IMR-90 (cell line): ENCODE measurements at regions not wholly inside any gene's neighbourhood (a gene's known extent, or its start where the extent isn't known, plus 50 kb on each side); places are given as distances from the start of the nearest gene placed in this dataset.

ENCODE experiments used
- ATAC-seq: fragments of 200-7000 bp; cut with Tn5 transposase; 2 replicates; pipeline ENCODE4 v1.9.1; 2020; ENCODE audit warnings: low read depth, mild to moderate bottlenecking, moderate library complexity
- BruUV-seq: library from RNA; stranded (reverse); fragments of 400-500 nt; replicated peaks from 2 replicates; lab custom pipeline; 2021; lab: Mats Ljungman, UMichigan
- CTCF ChIA-PET: fragments of 300-600 bp; formaldehyde crosslinking; extraction: SDS; loops from one replicate; lab custom pipeline; 2021; ENCODE audit warnings: antibody characterized with exemption; lab: Yijun Ruan, JAX
- POLR2A ChIA-PET: fragments of 300-600 bp; sonication (Branson Sonifier 250); formaldehyde crosslinking; loops from one replicate; lab custom pipeline; 2022; ENCODE audit warnings: antibody characterized with exemption; ENCODE audit not compliant: unreplicated experiment; lab: Charles Lee
- DNase-seq: peaks from one replicate; pipeline ENCODE4 v3.0.0; 2013
- H2AFZ ChIP-seq: replicated peaks from 2 replicates; pipeline ENCODE3; 2013; ENCODE audit warnings: low read length, mild to moderate bottlenecking; ENCODE audit not compliant: poor library complexity
- H2AK5ac ChIP-seq: 2 replicates; pipeline ENCODE4 v1.6.1; 2013; ENCODE audit warnings: low read depth, low read length, inconsistent platforms
- H2AK9ac ChIP-seq: replicated peaks from 2 replicates; pipeline ENCODE3; 2013; ENCODE audit warnings: mild to moderate bottlenecking, low read depth, low read length, moderate library complexity; ENCODE audit not compliant: poor library complexity
- H2BK120ac ChIP-seq: 2 replicates; pipeline ENCODE4 v1.6.1; 2013; ENCODE audit warnings: low read depth, low read length, inconsistent platforms
- H2BK15ac ChIP-seq: 3 replicates; pipeline ENCODE4 v1.6.1; 2013; ENCODE audit warnings: low read depth, low read length, inconsistent platforms
- H2BK20ac ChIP-seq: 2 replicates; pipeline ENCODE4 v1.6.1; 2013; ENCODE audit warnings: low read depth, mild to moderate bottlenecking, inconsistent platforms, low read length, moderate library complexity
- H2BK5ac ChIP-seq: 2 replicates; pipeline ENCODE4 v1.6.1; 2013; ENCODE audit warnings: mild to moderate bottlenecking, low read depth, low read length, inconsistent platforms; ENCODE audit not compliant: poor library complexity, severe bottlenecking
- H3K14ac ChIP-seq: replicated peaks from 2 replicates; pipeline ENCODE4 v1.6.1; 2013; ENCODE audit warnings: low read depth, low read length, inconsistent platforms
- H3K18ac ChIP-seq: 2 replicates; pipeline ENCODE4 v1.6.1; 2013; ENCODE audit warnings: low read depth, low read length, control low read depth
- H3K23ac ChIP-seq: 2 replicates; pipeline ENCODE4 v1.6.1; 2013; ENCODE audit warnings: low read depth, low read length, inconsistent platforms
- H3K27ac ChIP-seq: 2 replicates; pipeline ENCODE4 v1.5.1; 2013; ENCODE audit warnings: mild to moderate bottlenecking, control low read depth, low read length; ENCODE audit not compliant: insufficient read depth
- H3K27me3 ChIP-seq: 2 replicates; pipeline ENCODE4 v1.6.1; 2013; ENCODE audit warnings: low read length; ENCODE audit not compliant: control insufficient read depth, insufficient read depth
- H3K36me3 ChIP-seq: 2 replicates; pipeline ENCODE4 v1.6.1; 2013; ENCODE audit warnings: low read length, mixed read lengths; ENCODE audit not compliant: control insufficient read depth, insufficient read depth
- H3K4ac ChIP-seq: 2 replicates; pipeline ENCODE4 v1.6.1; 2013; ENCODE audit warnings: low read depth, low read length, inconsistent platforms
- H3K4me1 ChIP-seq: 2 replicates; pipeline ENCODE4 v1.6.1; 2013; ENCODE audit warnings: low read length, mixed read lengths; ENCODE audit not compliant: control insufficient read depth, insufficient read depth
- H3K4me2 ChIP-seq: 2 replicates; pipeline ENCODE4 v1.6.1; 2013; ENCODE audit warnings: low read depth, mild to moderate bottlenecking, control low read depth, low read length, moderate library complexity
- H3K4me3 ChIP-seq: 2 replicates; pipeline ENCODE4 v1.5.1; 2013; ENCODE audit warnings: low read depth, mild to moderate bottlenecking, control low read depth, low read length, moderate library complexity; ENCODE audit not compliant: insufficient read depth
- H3K56ac ChIP-seq: 2 replicates; pipeline ENCODE4 v1.6.1; 2013; ENCODE audit warnings: low read length, inconsistent platforms; ENCODE audit not compliant: insufficient read depth; ENCODE audit errors: extremely low read depth
- H3K79me1 ChIP-seq, 2 experiments: 2 replicates each; pipeline ENCODE4 v1.6.1; 2013; ENCODE audit warnings: low read length in 2 of 2, inconsistent platforms in 1 of 2, low read depth in 1 of 2
- H3K9ac ChIP-seq: 2 replicates; pipeline ENCODE4 v1.6.1; 2013; ENCODE audit warnings: low read depth, low read length, control low read depth
- H3K9me1 ChIP-seq: 2 replicates; pipeline ENCODE4 v1.6.1; 2013; ENCODE audit warnings: low read length, inconsistent platforms; ENCODE audit not compliant: insufficient read depth
- H3K9me3 ChIP-seq: 2 replicates; pipeline ENCODE4 v1.6.1; 2013; ENCODE audit warnings: low read length; ENCODE audit not compliant: control insufficient read depth, insufficient read depth
- H4K20me1 ChIP-seq: 2 replicates; pipeline ENCODE4 v1.6.1; 2013; ENCODE audit warnings: low read length, inconsistent platforms; ENCODE audit not compliant: insufficient read depth
- H4K5ac ChIP-seq: 2 replicates; pipeline ENCODE4 v1.6.1; 2013; ENCODE audit warnings: mild to moderate bottlenecking, low read depth, low read length, control low read depth
- H4K8ac ChIP-seq, 2 experiments: 2 replicates each; pipeline ENCODE4 v1.6.1; 2013; ENCODE audit warnings: low read depth in 2 of 2, low read length in 2 of 2, control low read depth in 1 of 2, inconsistent platforms in 1 of 2
- H4K91ac ChIP-seq: 2 replicates; pipeline ENCODE4 v1.6.1; 2013; ENCODE audit warnings: low read depth, low read length, inconsistent platforms; ENCODE audit not compliant: insufficient read depth
- CEBPB ChIP-seq: IDR thresholded peaks from 2 replicates; pipeline ENCODE4 v1.6.1; 2012; ENCODE audit warnings: low read depth, low read length, improper control_type of control experiment
- CHD1 ChIP-seq: IDR thresholded peaks from 2 replicates; pipeline ENCODE4 v1.6.1; 2012; ENCODE audit warnings: low read depth, low read length, improper control_type of control experiment
- FOS ChIP-seq: fragments of 150-350 bp; IDR thresholded peaks from 2 replicates; pipeline ENCODE4 v1.6.1; 2016; ENCODE audit warnings: low read depth, low read length
- MAFK ChIP-seq: IDR thresholded peaks from 2 replicates; pipeline ENCODE4 v1.6.1; 2012; ENCODE audit warnings: low read depth, low read length, improper control_type of control experiment
- MAZ ChIP-seq: IDR thresholded peaks from 2 replicates; pipeline ENCODE4 v1.6.1; 2012; ENCODE audit warnings: low read depth, mild to moderate bottlenecking, low read length, improper control_type of control experiment, moderate library complexity, borderline replicate concordance
- MXI1 ChIP-seq: IDR thresholded peaks from 2 replicates; pipeline ENCODE4 v1.6.1; 2012; ENCODE audit warnings: low read depth, mild to moderate bottlenecking, low read length, moderate library complexity, borderline replicate concordance
- NFE2L2 ChIP-seq: fragments of 150-350 bp; IDR thresholded peaks from 2 replicates; pipeline ENCODE4 v1.6.1; 2016; ENCODE audit warnings: low read depth, mild to moderate bottlenecking, low read length
- RAD21 ChIP-seq: IDR thresholded peaks from 2 replicates; pipeline ENCODE4 v1.6.1; 2012; ENCODE audit warnings: low read length, improper control_type of control experiment
- RCOR1 ChIP-seq: IDR thresholded peaks from 2 replicates; pipeline ENCODE4 v1.6.1; 2012; ENCODE audit warnings: mild to moderate bottlenecking, low read length, improper control_type of control experiment; ENCODE audit not compliant: insufficient replicate concordance
- RFX5 ChIP-seq: IDR thresholded peaks from 2 replicates; pipeline ENCODE4 v1.8.0; 2012; ENCODE audit warnings: low read depth, mild to moderate bottlenecking, low read length, moderate library complexity
- SMC3 ChIP-seq: fragments of 150-350 bp; IDR thresholded peaks from 2 replicates; pipeline ENCODE4 v1.6.1; 2016; ENCODE audit warnings: low read depth, mild to moderate bottlenecking, antibody characterized with exemption, low read length, moderate library complexity
- USF2 ChIP-seq: fragments of 150-350 bp; IDR thresholded peaks from 2 replicates; pipeline ENCODE4 v1.6.1; 2017; ENCODE audit warnings: mild to moderate bottlenecking, antibody characterized with exemption, low read length, low read depth
- WGBS, 2 experiments: methylation state at CpG; one replicate each; pipeline versions ENCODE4 v1.1.5 to v1.1.7; 2013; ENCODE audit warnings: missing lambda C conversion rate in 2 of 2; ENCODE audit not compliant: insufficient read length in 1 of 2; ENCODE audit errors: extremely low coverage in 2 of 2; 5-methylcytosine and 5-hydroxymethylcytosine counted together
- dilution Hi-C: fragments of 300-500 bp; cut with HindIII; formaldehyde crosslinking; loops from one replicate; pipeline ENCODE4 v1.14.3; 2018; ENCODE audit warnings: low sequenced_read_pairs; ENCODE audit not compliant: unreplicated experiment
- in situ Hi-C: fragments of 300-500 bp; cut with MboI; formaldehyde crosslinking; loops from 3 replicates; pipeline ENCODE4 v1.14.3; 2019; ENCODE audit warnings: low sequenced_read_pairs, inconsistent platforms, mixed read lengths
- intact Hi-C: fragments of 100-400 bp; cut with micrococcal nuclease; formaldehyde crosslinking; loops from 2 replicates; pipeline ENCODE4 v1.10.0; 2022
- TF ChIP-seq, protein P1 (sequence below): fragments of 150-350 bp; IDR thresholded peaks from 2 replicates; pipeline ENCODE4 v1.6.1; 2016; ENCODE audit warnings: low read depth, mild to moderate bottlenecking, low read length, moderate library complexity, borderline replicate concordance

DNA sequence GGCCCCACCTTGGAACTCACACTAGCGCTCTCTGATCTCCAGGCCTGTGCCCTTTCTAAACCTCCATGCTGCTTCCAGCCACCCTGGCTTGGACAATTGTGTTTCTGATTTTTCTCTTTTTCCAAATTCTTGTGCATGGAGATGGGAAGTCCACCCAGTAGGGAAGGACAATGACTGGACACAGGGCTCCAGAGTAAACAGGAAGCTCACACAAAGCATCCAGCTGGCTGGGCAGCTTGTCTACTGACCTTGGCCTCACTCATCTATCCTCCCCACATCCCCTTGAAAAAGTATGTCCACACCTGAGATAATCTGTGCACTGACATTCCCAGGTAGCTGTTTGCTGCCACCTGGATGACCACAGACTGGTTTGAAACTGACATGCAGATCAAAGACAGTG is 331.2 kb upstream of the MAF start:
- Histone ChIP-seq H3K9me1 (no peaks in the 10 kb centered on the region), H2BK5ac (no peak overlapping the region), H4K20me1 (no peaks in the 10 kb centered on the region), H3K27ac (no peak overlapping the region), H4K8ac (no peak overlapping the region), H4K91ac (no peak overlapping the region), H2BK20ac (no peak overlapping the region), H3K36me3 (no peaks in the 10 kb centered on the region), H4K5ac (no peak overlapping the region), H3K14ac (no peak overlapping the region), H3K4me1 (no peaks in the 10 kb centered on the region), H3K18ac (no peak overlapping the region), H3K23ac (no peak overlapping the region), H2AFZ (no peak overlapping the region), H2BK15ac (no peak overlapping the region), H3K9ac (no peak overlapping the region), H2AK9ac (no peak overlapping the region), H3K27me3 (no peaks in the 10 kb centered on the region), H3K79me1 (no peaks in the 10 kb centered on the region), H3K4ac (no peak overlapping the region), H3K4me2 (no peak overlapping the region), H3K4me3 (no peak overlapping the region), H3K9me3 (peaks cover 14% of the 10 kb centered on the region), H2AK5ac (no peak overlapping the region), H2BK120ac (no peak overlapping the region), H3K56ac (no peak overlapping the region)
- CTCF ChIA-PET, result no interaction called here
- WGBS, 2 experiments, result 100% methylated on average over 1 of the region's 1 CpG; no CpG with 5 or more reads in 1 of the 2 experiments
- POLR2A ChIA-PET, result no interaction called here
- ATAC-seq, result no peak
- DNase-seq, result no peak
- dilution Hi-C loops, result no loop called here
- no TSS peak for BruUV-seq
- intact Hi-C loops, result no loop called here
- in situ Hi-C loops, result no loop called here
- no peak for TF ChIP-seq CHD1
- TF ChIP-seq FOS, result no peak
- TF ChIP-seq NFE2L2, result no peak
- no peak for TF ChIP-seq CEBPB
- no peak for TF ChIP-seq MXI1
- TF ChIP-seq, protein P1, sequence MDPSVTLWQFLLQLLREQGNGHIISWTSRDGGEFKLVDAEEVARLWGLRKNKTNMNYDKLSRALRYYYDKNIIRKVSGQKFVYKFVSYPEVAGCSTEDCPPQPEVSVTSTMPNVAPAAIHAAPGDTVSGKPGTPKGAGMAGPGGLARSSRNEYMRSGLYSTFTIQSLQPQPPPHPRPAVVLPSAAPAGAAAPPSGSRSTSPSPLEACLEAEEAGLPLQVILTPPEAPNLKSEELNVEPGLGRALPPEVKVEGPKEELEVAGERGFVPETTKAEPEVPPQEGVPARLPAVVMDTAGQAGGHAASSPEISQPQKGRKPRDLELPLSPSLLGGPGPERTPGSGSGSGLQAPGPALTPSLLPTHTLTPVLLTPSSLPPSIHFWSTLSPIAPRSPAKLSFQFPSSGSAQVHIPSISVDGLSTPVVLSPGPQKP, result no peak
- TF ChIP-seq MAZ, result no peak
- no peak for TF ChIP-seq RAD21
- no peak for TF ChIP-seq SMC3
- TF ChIP-seq RFX5, result no peak
- no peak for TF ChIP-seq MAFK
- no peak for TF ChIP-seq RCOR1
- no peak for TF ChIP-seq USF2
